HL-60 (cell line): ENCODE measurements at regions not wholly inside any gene's neighbourhood (a gene's known extent, or its start where the extent isn't known, plus 50 kb on each side); places are given as distances from the start of the nearest gene placed in this dataset.

ENCODE experiments used
- DNase-seq, 2 experiments: peaks; one replicate each; pipeline ENCODE4 v3.0.0-alpha.2; 2010 to 2020; ENCODE audit warnings: low read depth in 1 of 2, low spot score in 1 of 2
- H3K27ac ChIP-seq: fragments of 250-450 bp; sonication (Bioruptor Pico); replicated peaks from 2 replicates; pipeline ENCODE4 v1.5.1; 2020; ENCODE audit warnings: mild to moderate bottlenecking, moderate library complexity
- H3K27me3 ChIP-seq: fragments of 250-450 bp; sonication (Bioruptor Pico); 2 replicates; pipeline ENCODE4 v1.5.1; 2021; ENCODE audit warnings: mild to moderate bottlenecking, moderate library complexity; ENCODE audit not compliant: insufficient read depth, poor library complexity, severe bottlenecking
- H3K4me3 ChIP-seq: replicated peaks from 2 replicates; pipeline ENCODE4 v1.5.1; 2011; ENCODE audit warnings: mild to moderate bottlenecking, control low read depth, low read length; ENCODE audit not compliant: insufficient read depth
- GABPA ChIP-seq: IDR thresholded peaks from 2 replicates; pipeline ENCODE4 v1.6.1; 2012; ENCODE audit warnings: low read depth
- POLR2AphosphoS5 ChIP-seq: IDR thresholded peaks from 2 replicates; pipeline ENCODE4 v1.6.1; 2012; ENCODE audit warnings: low read depth
- SPI1 ChIP-seq: IDR thresholded peaks from 2 replicates; pipeline ENCODE4 v1.6.1; 2012; ENCODE audit warnings: low read depth, mild to moderate bottlenecking, borderline replicate concordance
- TF ChIP-seq, protein P1 (sequence below): IDR thresholded peaks from one replicate; pipeline ENCODE4 v1.5.1; 2011; ENCODE audit warnings: low read length, control low read depth, inconsistent platforms; ENCODE audit not compliant: insufficient read depth
- TF ChIP-seq, protein P2 (sequence below): IDR thresholded peaks from 2 replicates; pipeline ENCODE4 v1.6.1; 2012; ENCODE audit warnings: low read depth; ENCODE audit not compliant: insufficient replicate concordance

DNA sequence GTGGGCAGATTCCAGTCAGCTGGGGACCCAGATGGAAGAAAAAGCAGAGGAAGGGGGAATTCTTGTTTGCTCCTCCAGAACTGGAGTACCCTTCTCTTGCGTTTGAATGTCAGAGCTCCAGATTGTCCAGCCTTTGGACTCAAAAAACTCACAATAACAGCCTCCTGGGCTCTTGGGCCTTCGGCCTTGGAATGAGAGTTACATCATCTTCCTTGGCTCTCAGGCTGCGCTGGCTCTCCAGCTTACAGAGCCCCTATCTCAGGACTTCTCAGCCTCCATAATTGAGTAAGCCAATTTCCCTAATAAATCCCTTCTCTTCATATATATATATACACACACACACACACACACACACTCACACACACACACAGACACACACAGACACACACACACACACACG is 1215.7 kb upstream of the SLC10A2 start:
- DNase-seq: no peak
- no peaks in the 10 kb centered on the region for H3K27me3 ChIP-seq
- no peak overlapping the region for H3K4me3 ChIP-seq
- TF ChIP-seq, protein P1, sequence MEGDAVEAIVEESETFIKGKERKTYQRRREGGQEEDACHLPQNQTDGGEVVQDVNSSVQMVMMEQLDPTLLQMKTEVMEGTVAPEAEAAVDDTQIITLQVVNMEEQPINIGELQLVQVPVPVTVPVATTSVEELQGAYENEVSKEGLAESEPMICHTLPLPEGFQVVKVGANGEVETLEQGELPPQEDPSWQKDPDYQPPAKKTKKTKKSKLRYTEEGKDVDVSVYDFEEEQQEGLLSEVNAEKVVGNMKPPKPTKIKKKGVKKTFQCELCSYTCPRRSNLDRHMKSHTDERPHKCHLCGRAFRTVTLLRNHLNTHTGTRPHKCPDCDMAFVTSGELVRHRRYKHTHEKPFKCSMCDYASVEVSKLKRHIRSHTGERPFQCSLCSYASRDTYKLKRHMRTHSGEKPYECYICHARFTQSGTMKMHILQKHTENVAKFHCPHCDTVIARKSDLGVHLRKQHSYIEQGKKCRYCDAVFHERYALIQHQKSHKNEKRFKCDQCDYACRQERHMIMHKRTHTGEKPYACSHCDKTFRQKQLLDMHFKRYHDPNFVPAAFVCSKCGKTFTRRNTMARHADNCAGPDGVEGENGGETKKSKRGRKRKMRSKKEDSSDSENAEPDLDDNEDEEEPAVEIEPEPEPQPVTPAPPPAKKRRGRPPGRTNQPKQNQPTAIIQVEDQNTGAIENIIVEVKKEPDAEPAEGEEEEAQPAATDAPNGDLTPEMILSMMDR: no peak
- TF ChIP-seq GABPA (no peak), POLR2AphosphoS5 (no peak), SPI1 (no peak)
- TF ChIP-seq, protein P2, sequence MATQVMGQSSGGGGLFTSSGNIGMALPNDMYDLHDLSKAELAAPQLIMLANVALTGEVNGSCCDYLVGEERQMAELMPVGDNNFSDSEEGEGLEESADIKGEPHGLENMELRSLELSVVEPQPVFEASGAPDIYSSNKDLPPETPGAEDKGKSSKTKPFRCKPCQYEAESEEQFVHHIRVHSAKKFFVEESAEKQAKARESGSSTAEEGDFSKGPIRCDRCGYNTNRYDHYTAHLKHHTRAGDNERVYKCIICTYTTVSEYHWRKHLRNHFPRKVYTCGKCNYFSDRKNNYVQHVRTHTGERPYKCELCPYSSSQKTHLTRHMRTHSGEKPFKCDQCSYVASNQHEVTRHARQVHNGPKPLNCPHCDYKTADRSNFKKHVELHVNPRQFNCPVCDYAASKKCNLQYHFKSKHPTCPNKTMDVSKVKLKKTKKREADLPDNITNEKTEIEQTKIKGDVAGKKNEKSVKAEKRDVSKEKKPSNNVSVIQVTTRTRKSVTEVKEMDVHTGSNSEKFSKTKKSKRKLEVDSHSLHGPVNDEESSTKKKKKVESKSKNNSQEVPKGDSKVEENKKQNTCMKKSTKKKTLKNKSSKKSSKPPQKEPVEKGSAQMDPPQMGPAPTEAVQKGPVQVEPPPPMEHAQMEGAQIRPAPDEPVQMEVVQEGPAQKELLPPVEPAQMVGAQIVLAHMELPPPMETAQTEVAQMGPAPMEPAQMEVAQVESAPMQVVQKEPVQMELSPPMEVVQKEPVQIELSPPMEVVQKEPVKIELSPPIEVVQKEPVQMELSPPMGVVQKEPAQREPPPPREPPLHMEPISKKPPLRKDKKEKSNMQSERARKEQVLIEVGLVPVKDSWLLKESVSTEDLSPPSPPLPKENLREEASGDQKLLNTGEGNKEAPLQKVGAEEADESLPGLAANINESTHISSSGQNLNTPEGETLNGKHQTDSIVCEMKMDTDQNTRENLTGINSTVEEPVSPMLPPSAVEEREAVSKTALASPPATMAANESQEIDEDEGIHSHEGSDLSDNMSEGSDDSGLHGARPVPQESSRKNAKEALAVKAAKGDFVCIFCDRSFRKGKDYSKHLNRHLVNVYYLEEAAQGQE: no peak
- no peak overlapping the region for H3K27ac ChIP-seq

DNA sequence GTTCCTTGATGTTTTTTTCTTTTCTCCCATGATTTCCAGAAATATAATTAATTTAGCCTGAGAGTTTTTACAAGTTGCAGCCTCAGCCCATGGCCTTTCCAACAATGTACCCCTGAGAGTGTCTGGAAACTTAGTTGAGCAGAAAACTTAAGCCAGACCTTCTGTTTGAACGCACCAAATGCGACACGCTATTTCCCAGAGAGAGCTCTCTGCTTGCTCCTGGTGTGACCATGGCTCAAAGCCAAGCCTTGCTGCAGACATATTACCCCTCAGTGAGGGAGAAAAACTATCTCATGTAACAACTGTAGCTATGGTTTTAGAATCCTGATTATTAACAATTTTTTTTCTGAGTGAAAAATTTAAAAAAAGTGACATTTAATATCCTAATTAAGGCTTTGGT is 1204.5 kb upstream of the SLC10A2 start:
- H3K4me3 ChIP-seq: no peak overlapping the region
- H3K27ac ChIP-seq: no peak overlapping the region
- DNase-seq: no peak
- TF ChIP-seq GABPA (no peak), POLR2AphosphoS5 (no peak), SPI1 (no peak)
- TF ChIP-seq, protein P1: no peak
- TF ChIP-seq, protein P2: no peak
- no peaks in the 10 kb centered on the region for H3K27me3 ChIP-seq

DNA sequence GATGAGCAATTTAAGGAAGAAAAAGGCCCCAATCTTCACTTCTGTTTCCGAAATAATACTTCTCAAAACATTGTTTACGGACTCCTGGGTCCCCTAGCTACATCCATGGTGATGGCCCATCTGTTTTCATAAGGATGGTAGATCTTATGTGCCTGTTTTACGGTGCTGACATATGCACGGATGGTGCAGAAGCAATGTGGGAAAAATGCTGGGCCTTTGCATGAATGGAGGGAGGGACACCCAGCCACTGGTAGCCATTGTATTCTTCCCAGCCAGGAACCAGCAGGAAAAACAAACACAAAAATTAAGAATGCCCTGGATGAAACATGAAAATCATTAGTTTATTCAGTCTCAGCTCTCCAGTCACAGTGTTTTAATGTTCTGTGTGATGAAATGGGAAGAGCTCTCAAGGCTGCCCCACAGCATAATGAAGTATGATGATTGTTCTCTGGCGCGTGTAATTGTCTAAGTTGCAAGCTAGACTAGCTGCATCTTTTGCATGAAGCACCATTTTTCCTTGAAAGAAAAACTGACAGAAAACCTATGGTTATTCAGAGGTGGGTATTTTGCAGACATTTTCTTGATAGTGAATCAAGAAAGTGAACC is 1201.1 kb upstream of the SLC10A2 start:
- no peak overlapping the region for H3K27ac ChIP-seq
- no peak for TF ChIP-seq POLR2AphosphoS5
- TF ChIP-seq, protein P1: no peak
- no peak for TF ChIP-seq SPI1
- TF ChIP-seq, protein P2: no peak
- no peak for TF ChIP-seq GABPA
- H3K27me3 ChIP-seq: no peaks in the 10 kb centered on the region
- DNase-seq: no peak
- H3K4me3 ChIP-seq: no peak overlapping the region
